A549 (cell line): ENCODE measurements at regions not wholly inside any gene's neighbourhood (a gene's known extent, or its start where the extent isn't known, plus 50 kb on each side); places are given as distances from the start of the nearest gene placed in this dataset.
A peak's percentile ranks its signal among the peaks of the same experiment; 100 is the strongest.

Experiments used
- ATAC-seq, 2 experiments: fragments of 200-7000 bp in 1 of 2; fragments of >200 bp in 1 of 2; cut with Nextera tagmentation in 1 of 2; cut with Tn5 transposase in 1 of 2; 3 replicates each; pipeline versions ENCODE4 v1.8.0 to v1.9.1; 2018 to 2020; ENCODE audit warnings: mild to moderate bottlenecking in 1 of 2, moderate library complexity in 1 of 2
- CTCF ChIA-PET: fragments of 300-600 bp; sonication (Branson Sonifier 250); formaldehyde crosslinking; extraction: SDS; loops from one replicate; lab custom pipeline; 2021; ENCODE audit warnings: antibody characterized with exemption, inconsistent platforms; lab: Yijun Ruan, JAX
- POLR2A ChIA-PET: fragments of 350-600 bp; formaldehyde crosslinking; extraction: SDS; loops from one replicate; lab custom pipeline; 2021; ENCODE audit warnings: antibody characterized with exemption, inconsistent platforms; lab: Yijun Ruan, JAX
- DNase-seq, 2 experiments: peaks; one replicate each; pipeline versions ENCODE4 v3.0.0 to v3.0.0-alpha.2; 2011 to 2016; ENCODE audit warnings: low read depth in 1 of 2, low spot score in 1 of 2
- FAIRE-seq: peaks from 2 replicates; lab custom pipeline; 2011; peaks lifted over from hg19 to GRCh38; lab: Jason Lieb, UNC
- H3K27ac ChIP-seq, 2 experiments: fragments of >200 bp; sonication (Bioruptor Twin); formaldehyde crosslinking; 3 replicates each; pipeline ENCODE4 v1.5.1; 2016 to 2017
- H3K4me1 ChIP-seq: fragments of >200 bp; sonication (Bioruptor Twin); formaldehyde crosslinking; 3 replicates; pipeline ENCODE4 v1.6.1; 2016
- H3K4me2 ChIP-seq: fragments of >200 bp; sonication (Bioruptor Twin); formaldehyde crosslinking; 3 replicates; pipeline ENCODE4 v1.6.1; 2016
- H3K4me3 ChIP-seq: fragments of >200 bp; sonication (Bioruptor Twin); formaldehyde crosslinking; 3 replicates; pipeline ENCODE4 v1.5.1; 2016
- H3K9me3 ChIP-seq: fragments of >200 bp; sonication (Bioruptor Twin); formaldehyde crosslinking; 3 replicates; pipeline ENCODE4 v1.6.1; 2016
- BHLHE40 ChIP-seq: IDR thresholded peaks from 2 replicates; pipeline ENCODE4 v1.6.1; 2012; ENCODE audit warnings: low read depth, low read length, inconsistent platforms
- CBX8 ChIP-seq: fragments of 200-600 bp; sonication (generic); IDR thresholded peaks from 2 replicates; pipeline ENCODE4 v1.6.1; 2016
- CEBPB ChIP-seq, 2 experiments: fragments of >200 bp in 1 of 2; sonication (Bioruptor Twin) in 1 of 2; formaldehyde crosslinking in 1 of 2; IDR thresholded peaks; 2 replicates each; pipeline ENCODE4 v1.6.1; 2012 to 2016
- CHD2 ChIP-seq: fragments of 150-350 bp; IDR thresholded peaks from 2 replicates; pipeline ENCODE4 v1.6.1; 2014; ENCODE audit warnings: low read length; ENCODE audit not compliant: partially characterized antibody
- EHMT2 ChIP-seq: fragments of 200-600 bp; sonication (generic); IDR thresholded peaks from 2 replicates; pipeline ENCODE4 v1.6.1; 2016; ENCODE audit warnings: antibody characterized with exemption, low read depth, mild to moderate bottlenecking, moderate library complexity
- ELK1 ChIP-seq: fragments of 150-350 bp; IDR thresholded peaks from 2 replicates; pipeline ENCODE4 v1.6.1; 2014; ENCODE audit warnings: low read depth, mild to moderate bottlenecking, low read length
- EP300 ChIP-seq, 2 experiments: fragments of >200 bp; sonication (Bioruptor Twin); formaldehyde crosslinking; IDR thresholded peaks; 2 replicates in 1 of 2; 3 replicates in 1 of 2; pipeline ENCODE4 v1.6.1; 2016 to 2017
- FOSB ChIP-seq: fragments of 250-450 bp; sonication (Bioruptor Pico); IDR thresholded peaks from 2 replicates; pipeline ENCODE4 v1.5.0; 2020; ENCODE audit warnings: mild to moderate bottlenecking, moderate library complexity
- FOSL2 ChIP-seq, 2 experiments: fragments of 450-650 bp in 1 of 2; fragments of >200 bp in 1 of 2; sonication (Bioruptor Twin) in 1 of 2; formaldehyde crosslinking; IDR thresholded peaks; 2 replicates each; pipeline versions ENCODE4 v1.5.0 to v1.6.1; 2016 to 2020; ENCODE audit warnings: mild to moderate bottlenecking in 1 of 2, moderate library complexity in 1 of 2
- FOXS1 ChIP-seq: fragments of 250-450 bp; sonication (Bioruptor Pico); IDR thresholded peaks from 2 replicates; pipeline ENCODE4 v1.5.0; 2020; ENCODE audit warnings: mild to moderate bottlenecking, moderate library complexity
- GATA3 ChIP-seq: IDR thresholded peaks from 2 replicates; pipeline ENCODE4 v1.6.1; 2012; ENCODE audit warnings: borderline replicate concordance
- HDAC2 ChIP-seq: fragments of 200-600 bp; sonication (generic); IDR thresholded peaks from 2 replicates; pipeline ENCODE4 v1.6.1; 2016
- HES2 ChIP-seq: fragments of >200 bp; sonication (Bioruptor Twin); formaldehyde crosslinking; IDR thresholded peaks from 2 replicates; pipeline ENCODE4 v1.6.1; 2016
- HOXB13 ChIP-seq: fragments of 250-450 bp; sonication (Bioruptor Pico); IDR thresholded peaks from 2 replicates; pipeline ENCODE4 v1.5.0; 2020; ENCODE audit warnings: low read depth, mild to moderate bottlenecking, moderate library complexity
- JUNB ChIP-seq: fragments of >200 bp; sonication (Bioruptor Twin); formaldehyde crosslinking; IDR thresholded peaks from 2 replicates; pipeline ENCODE4 v1.6.1; 2016
- KDM5A ChIP-seq: fragments of 200-600 bp; sonication (generic); IDR thresholded peaks from 2 replicates; pipeline ENCODE4 v1.6.1; 2016; ENCODE audit warnings: antibody characterized with exemption, mild to moderate bottlenecking
- NFE2L2 ChIP-seq: fragments of 150-350 bp; conservative IDR thresholded peaks from 2 replicates; pipeline ENCODE4 v1.6.1; 2014; ENCODE audit warnings: low read length
- RAD21 ChIP-seq, 2 experiments: fragments of >200 bp in 1 of 2; sonication (Bioruptor Twin) in 1 of 2; formaldehyde crosslinking in 1 of 2; IDR thresholded peaks in 1 of 2; conservative IDR thresholded peaks in 1 of 2; 2 replicates in 1 of 2; 3 replicates in 1 of 2; pipeline ENCODE4 v1.6.1; 2012 to 2018; ENCODE audit warnings: inconsistent platforms in 1 of 2
- SMC3 ChIP-seq: fragments of >200 bp; sonication (Bioruptor Twin); formaldehyde crosslinking; IDR thresholded peaks from 3 replicates; pipeline ENCODE4 v1.6.1; 2018; ENCODE audit warnings: inconsistent platforms
- TFCP2L1 ChIP-seq: fragments of 250-450 bp; sonication (Bioruptor Pico); IDR thresholded peaks from 2 replicates; pipeline ENCODE4 v1.5.0; 2021; ENCODE audit warnings: mild to moderate bottlenecking
- ZFP36 ChIP-seq: fragments of 450-650 bp; IDR thresholded peaks from 2 replicates; pipeline ENCODE4 v1.6.1; 2014; ENCODE audit warnings: borderline replicate concordance; ENCODE audit not compliant: partially characterized antibody
- ZNF302 ChIP-seq: fragments of 250-450 bp; sonication (Bioruptor Pico); IDR thresholded peaks from 2 replicates; pipeline ENCODE4 v1.9.0; 2021; ENCODE audit warnings: inconsistent platforms, mild to moderate bottlenecking, moderate library complexity
- WGBS: methylation state at CpG from one replicate; pipeline ENCODE4 v1.1.6; 2017; ENCODE audit errors: missing lambda C conversion rate; 5-methylcytosine and 5-hydroxymethylcytosine counted together
- TF ChIP-seq, protein P1 (sequence below): fragments of >200 bp; sonication (Bioruptor Twin); formaldehyde crosslinking; IDR thresholded peaks from 3 replicates; pipeline ENCODE4 v1.5.1; 2016
- TF ChIP-seq, protein P2 (sequence below): fragments of >200 bp; sonication (Bioruptor Twin); formaldehyde crosslinking; IDR thresholded peaks from 3 replicates; pipeline ENCODE4 v1.6.1; 2016
- TF ChIP-seq, protein P3 (sequence below): IDR thresholded peaks from 2 replicates; pipeline ENCODE4 v1.6.1; 2012

DNA sequence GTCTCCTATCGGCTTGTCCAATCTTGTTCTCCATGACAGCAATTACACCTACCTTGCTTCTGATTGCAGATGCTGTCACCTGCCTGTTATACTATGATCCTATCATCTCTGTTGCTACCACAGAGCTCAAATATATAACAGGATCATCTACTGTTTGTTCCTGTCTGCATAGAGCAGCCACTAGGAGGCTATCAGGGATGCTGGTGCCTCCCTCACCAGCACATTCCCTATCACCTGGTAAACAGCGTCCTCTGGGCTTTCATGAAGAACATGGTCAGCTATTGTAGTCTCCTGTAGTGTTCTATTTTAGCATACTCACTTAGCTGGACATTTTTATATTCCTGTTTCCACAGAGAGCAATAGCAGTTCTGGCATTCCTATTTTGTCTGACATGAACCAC lies 87.8 kb upstream of the FAT3 start:
- H3K4me3 ChIP-seq = no peak overlapping the region
- peaks cover 4% of the 10 kb centered on the region; the same call in 1 of the 3 replicates for H3K4me1 ChIP-seq
- CTCF ChIA-PET = no interaction called here
- DNase-seq (peak in 1 of 2 experiments; percentile 48), FAIRE-seq (no peak), ATAC-seq (peak; percentile 62 to 81; a peak in 5 of 6 replicates)
- TF ChIP-seq RAD21 (conservative IDR thresholded peaks at IDR 0.05 in 1 of 2, IDR thresholded peaks at IDR 0.05 in 1 of 2) (peak in 1 of 2 experiments; percentile 50; a peak in 2 of 5 replicates), SMC3 (peak; percentile 23; the same call in 1 of the 3 replicates), ELK1 (no peak)
- TF ChIP-seq, protein P1, sequence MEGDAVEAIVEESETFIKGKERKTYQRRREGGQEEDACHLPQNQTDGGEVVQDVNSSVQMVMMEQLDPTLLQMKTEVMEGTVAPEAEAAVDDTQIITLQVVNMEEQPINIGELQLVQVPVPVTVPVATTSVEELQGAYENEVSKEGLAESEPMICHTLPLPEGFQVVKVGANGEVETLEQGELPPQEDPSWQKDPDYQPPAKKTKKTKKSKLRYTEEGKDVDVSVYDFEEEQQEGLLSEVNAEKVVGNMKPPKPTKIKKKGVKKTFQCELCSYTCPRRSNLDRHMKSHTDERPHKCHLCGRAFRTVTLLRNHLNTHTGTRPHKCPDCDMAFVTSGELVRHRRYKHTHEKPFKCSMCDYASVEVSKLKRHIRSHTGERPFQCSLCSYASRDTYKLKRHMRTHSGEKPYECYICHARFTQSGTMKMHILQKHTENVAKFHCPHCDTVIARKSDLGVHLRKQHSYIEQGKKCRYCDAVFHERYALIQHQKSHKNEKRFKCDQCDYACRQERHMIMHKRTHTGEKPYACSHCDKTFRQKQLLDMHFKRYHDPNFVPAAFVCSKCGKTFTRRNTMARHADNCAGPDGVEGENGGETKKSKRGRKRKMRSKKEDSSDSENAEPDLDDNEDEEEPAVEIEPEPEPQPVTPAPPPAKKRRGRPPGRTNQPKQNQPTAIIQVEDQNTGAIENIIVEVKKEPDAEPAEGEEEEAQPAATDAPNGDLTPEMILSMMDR = peak; percentile 16; the same call in 1 of the 3 replicates
- 41% methylated on average over 2 of the region's 2 CpGs for WGBS
- POLR2A ChIA-PET = no interaction called here
- H3K4me2 ChIP-seq = no peak overlapping the region
- peaks cover 3% of the 10 kb centered on the region; the same call in 1 of the 3 replicates for H3K9me3 ChIP-seq
- no peak overlapping the region for H3K27ac ChIP-seq

GRCh38 chr11:92131289-92131865 lies 93.2 kb upstream of the FAT3 start:
- Histone ChIP-seq H3K27ac (peak overlapping the region; percentile 58; a peak in 5 of 6 replicates), H3K4me2 (peak overlapping the region; percentile 8; the same call in 1 of the 3 replicates), H3K4me3 (no peak overlapping the region), H3K9me3 (peaks cover 3% of the 10 kb centered on the region; the same call in 1 of the 3 replicates), H3K4me1 (peaks cover 20% of the 10 kb centered on the region)
- 19% methylated on average over 4 of the region's 4 CpGs for WGBS
- FAIRE-seq (no peak), ATAC-seq (peak; percentile 84 to 87), DNase-seq (peak in 1 of 2 experiments; percentile 70)
- ChIA-PET POLR2A (no interaction called here), CTCF (no interaction called here)
- TF ChIP-seq JUNB (peak; percentile 63; the same call in 1 of the 2 replicates), FOSL2 (IDR thresholded peaks at IDR 0.05) (peak; percentile 43; the same call in 1 of the 2 replicates), FOSL2 (CRISPR knock-in tag; IDR thresholded peaks at IDR 0.05) (peak; percentile 51), HES2 (0 out of 2 replicates have a peak, but pooled peaks have one; percentile 37), FOXS1 (CRISPR knock-in tag) (no peak), SMC3 (0 out of 3 replicates have a peak, but pooled peaks have one; percentile 8), EP300 (IDR thresholded peaks at IDR 0.05) (peak; percentile 40 to 42; a peak in 2 of 5 replicates), CHD2 (no peak), EHMT2 (no peak), CBX8 (no peak), CEBPB (IDR thresholded peaks at IDR 0.05) (peak; percentile 43 to 62; a peak in 3 of 4 replicates), FOSB (CRISPR knock-in tag) (no peak)
- TF ChIP-seq, protein P2, sequence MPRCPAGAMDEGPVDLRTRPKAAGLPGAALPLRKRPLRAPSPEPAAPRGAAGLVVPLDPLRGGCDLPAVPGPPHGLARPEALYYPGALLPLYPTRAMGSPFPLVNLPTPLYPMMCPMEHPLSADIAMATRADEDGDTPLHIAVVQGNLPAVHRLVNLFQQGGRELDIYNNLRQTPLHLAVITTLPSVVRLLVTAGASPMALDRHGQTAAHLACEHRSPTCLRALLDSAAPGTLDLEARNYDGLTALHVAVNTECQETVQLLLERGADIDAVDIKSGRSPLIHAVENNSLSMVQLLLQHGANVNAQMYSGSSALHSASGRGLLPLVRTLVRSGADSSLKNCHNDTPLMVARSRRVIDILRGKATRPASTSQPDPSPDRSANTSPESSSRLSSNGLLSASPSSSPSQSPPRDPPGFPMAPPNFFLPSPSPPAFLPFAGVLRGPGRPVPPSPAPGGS = 0 out of 3 replicates have a peak, but pooled peaks have one; percentile 47

GRCh38 chr11:92130421-92130831 lies 94.2 kb upstream of the FAT3 start:
- Histone ChIP-seq H3K4me3 (no peak overlapping the region), H3K4me2 (0 out of 3 replicates have a peak overlapping the region, but pooled peaks have one; percentile 4), H3K9me3 (peaks cover 3% of the 10 kb centered on the region; the same call in 1 of the 3 replicates), H3K27ac (peak overlapping the region; percentile 64 to 66; a peak in 4 of 6 replicates), H3K4me1 (peaks cover 20% of the 10 kb centered on the region)
- DNase-seq = peak in 1 of 2 experiments; percentile 23
- WGBS = 0% methylated on average over 2 of the region's 2 CpGs
- no peak for FAIRE-seq
- peak; percentile 70 to 73; a peak in 5 of 6 replicates for ATAC-seq
- ChIA-PET CTCF (no interaction called here), POLR2A (no interaction called here)
- TF ChIP-seq HDAC2 = no peak
- TF ChIP-seq GATA3 = no peak
- no peak for TF ChIP-seq ZFP36
- TF ChIP-seq ELK1 = no peak
- no peak for TF ChIP-seq RAD21 (conservative IDR thresholded peaks at IDR 0.05 in 1 of 2, IDR thresholded peaks at IDR 0.05 in 1 of 2)
- TF ChIP-seq ZNF302 (CRISPR knock-in tag) = no peak
- no peak for TF ChIP-seq NFE2L2
- TF ChIP-seq, protein P3, sequence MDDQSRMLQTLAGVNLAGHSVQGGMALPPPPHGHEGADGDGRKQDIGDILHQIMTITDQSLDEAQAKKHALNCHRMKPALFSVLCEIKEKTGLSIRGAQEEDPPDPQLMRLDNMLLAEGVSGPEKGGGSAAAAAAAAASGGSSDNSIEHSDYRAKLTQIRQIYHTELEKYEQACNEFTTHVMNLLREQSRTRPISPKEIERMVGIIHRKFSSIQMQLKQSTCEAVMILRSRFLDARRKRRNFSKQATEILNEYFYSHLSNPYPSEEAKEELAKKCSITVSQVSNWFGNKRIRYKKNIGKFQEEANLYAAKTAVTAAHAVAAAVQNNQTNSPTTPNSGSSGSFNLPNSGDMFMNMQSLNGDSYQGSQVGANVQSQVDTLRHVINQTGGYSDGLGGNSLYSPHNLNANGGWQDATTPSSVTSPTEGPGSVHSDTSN = no peak
- TF ChIP-seq TFCP2L1 (CRISPR knock-in tag) = no peak
- TF ChIP-seq JUNB = peak; percentile 73
- no peak for TF ChIP-seq KDM5A
- no peak for TF ChIP-seq BHLHE40
- peak; percentile 24; the same call in 1 of the 2 replicates for TF ChIP-seq FOSL2 (IDR thresholded peaks at IDR 0.05)
- no peak for TF ChIP-seq FOSL2 (CRISPR knock-in tag; IDR thresholded peaks at IDR 0.05)
- no peak for TF ChIP-seq HOXB13
